GM18909 (cell line): ENCODE measurements at regions not wholly inside any gene's neighbourhood (a gene's known extent, or its start where the extent isn't known, plus 50 kb on each side); places are given as distances from the start of the nearest gene placed in this dataset.

Source experiments
- ATAC-seq: cut with Tn5 transposase; IDR thresholded peaks from one replicate; pipeline ENCODE4 v1.9.1; 2021; ENCODE audit warnings: mild to moderate bottlenecking; ENCODE audit not compliant: unreplicated experiment, poor library complexity

DNA sequence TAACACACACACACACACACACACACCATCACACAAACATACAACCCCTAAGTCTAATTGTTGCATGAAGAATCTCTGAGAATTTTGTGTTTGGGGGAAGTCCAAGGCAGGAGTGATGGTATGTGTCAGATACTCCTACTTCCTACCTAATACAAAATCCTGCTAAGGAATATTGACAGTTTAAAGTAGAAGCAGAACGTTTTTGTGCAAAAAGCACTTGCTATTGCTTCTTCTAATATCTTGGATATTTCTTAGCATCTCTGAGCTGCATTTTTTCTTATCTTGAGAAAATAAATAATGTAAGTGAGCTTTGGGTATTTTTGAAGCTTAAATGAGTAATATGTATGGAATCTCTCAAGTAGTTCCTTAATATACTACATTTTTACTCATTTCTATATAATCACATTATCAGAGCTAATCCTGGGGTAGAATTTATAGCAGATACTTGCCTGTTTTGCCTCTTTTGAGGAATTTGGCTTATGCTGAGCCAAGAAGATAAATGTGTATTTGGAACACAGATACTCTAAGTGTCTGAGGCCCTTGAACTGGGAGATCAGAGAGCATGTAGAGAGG, 212.3 kb downstream of the DKK1 start:
- no peak for ATAC-seq

DNA sequence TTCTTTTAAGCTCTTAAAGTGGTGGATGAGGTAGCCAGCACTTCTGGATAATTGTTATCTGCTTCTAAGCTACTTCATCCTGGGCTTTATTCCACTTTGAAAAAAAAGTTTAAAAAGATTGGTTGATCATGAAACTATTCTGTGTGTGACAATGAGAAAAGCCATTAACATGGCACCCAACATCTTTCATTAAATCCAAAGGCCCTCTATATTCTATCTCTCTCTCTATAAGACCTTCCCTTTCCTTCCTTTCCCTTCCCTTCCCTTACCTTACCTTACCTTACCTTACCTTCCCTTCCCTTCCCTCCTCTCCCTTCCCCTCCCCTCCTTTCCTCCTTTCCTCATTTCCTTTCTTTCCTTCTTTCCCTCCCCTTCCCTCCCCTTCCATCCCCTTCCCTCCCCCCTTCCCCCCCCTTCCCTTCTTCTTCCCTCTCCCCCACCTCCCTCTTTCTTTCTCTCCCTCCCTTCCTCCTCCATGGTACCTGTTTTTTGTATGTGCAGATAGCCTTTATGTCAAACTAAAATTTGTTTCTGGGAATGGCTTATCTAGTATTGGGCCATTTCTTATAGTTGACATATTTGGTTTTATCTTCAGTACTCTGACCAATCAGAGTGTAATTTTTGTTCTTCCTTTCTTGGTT, 218.7 kb downstream of the DKK1 start:
- no peak for ATAC-seq

DNA sequence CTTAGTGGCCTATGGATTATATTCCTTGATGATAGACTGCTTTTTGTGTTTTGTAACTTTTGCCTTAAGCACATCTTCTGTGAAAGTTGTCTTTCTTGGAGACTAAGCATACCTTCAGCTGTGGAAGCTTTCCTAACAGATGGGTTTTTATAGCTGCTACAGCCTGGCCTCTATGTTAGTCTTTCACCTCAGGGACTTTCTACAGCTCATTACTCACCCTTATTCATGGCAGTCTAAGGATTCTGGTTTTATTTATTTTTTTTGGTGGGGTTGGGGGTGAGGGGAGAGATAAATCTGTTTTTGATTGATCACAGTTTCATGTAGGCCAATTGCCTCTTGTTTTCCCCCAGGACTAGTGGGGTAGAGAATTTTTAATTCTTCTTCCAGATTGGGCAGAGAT, 219.9 kb downstream of the DKK1 start:
- no peak for ATAC-seq

DNA sequence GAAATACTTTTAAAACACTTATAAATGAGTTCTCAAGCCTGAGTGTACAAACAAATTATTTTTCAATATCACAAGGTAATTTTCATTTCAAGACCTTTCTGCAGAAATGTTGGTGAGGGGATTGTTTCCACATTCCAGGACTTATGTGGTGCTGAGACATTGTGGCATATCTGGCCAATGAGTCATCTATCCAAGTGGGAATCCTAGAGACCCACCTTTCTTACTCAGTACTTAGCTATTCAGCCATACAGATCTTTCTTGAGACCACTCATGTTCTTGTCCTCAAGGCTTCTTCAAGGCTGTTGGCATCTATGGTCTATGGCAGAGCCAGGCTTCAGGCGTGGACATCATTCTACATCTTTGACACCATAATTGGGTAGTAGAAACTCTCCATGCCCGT, 225.4 kb downstream of the DKK1 start:
- no peak for ATAC-seq

DNA sequence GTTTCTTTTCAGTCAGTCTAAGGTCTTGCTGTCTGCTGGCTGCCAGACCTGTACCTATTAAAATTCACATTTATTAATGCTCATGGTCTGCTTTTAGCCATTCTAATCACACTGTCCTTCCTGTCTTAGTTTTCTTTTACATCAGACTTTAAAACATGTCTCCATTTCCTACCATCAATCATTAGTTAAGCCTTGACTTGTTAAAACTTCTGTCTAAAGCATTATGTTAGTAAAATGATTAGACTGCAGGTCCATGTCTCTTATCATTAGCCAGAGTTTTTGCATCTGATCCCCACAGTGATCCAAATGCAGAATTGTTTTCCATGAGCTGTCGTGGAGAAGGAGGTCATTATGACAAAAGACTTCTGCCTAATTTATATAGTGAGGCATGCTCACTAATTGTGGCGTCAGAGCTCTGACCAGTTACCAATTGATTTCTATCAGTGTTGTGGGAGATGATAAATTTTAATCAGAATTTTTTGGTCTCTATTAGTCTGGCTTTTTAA, 226.5 kb downstream of the DKK1 start:
- no peak for ATAC-seq

DNA sequence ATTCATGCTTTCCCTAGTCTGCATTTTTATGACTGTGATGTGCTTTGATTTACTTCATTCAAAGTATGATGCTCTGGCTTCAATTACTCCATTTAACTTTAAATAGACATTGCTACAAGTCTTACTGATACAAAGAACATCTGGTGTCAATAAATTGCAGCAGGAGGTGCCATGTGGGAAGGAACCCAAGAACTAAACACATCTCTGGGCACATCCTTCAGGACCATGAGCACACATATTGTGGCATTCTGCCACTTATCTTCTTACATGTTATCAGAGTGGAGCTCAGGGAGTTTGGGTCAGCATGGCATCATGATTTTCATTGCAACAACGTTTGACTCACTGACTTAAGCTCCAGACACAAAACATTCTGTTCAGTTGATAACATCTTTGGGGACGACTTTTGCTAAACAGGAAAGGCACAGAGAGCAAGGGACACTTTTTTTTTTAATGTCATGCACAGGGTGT, 227.0 kb downstream of the DKK1 start:
- ATAC-seq = no peak

DNA sequence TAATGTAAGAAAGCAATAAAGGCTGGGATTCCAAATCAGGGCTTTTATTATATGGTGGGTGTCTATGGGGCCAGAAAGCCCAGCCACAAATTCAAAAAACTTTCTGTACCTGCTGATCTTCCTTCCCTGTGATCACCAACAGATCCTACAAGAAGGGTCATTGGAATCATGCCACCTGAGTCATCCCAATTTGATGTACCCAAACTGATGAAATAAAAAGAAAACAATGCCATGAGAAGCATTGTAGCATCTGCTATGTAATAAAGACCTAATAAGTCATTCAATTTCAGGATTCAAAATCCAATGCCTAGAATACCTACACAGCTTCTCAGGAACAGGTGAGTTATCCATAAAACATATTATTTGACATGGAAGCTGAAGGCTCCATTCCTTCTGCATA, 228.8 kb downstream of the DKK1 start:
- no peak for ATAC-seq

DNA sequence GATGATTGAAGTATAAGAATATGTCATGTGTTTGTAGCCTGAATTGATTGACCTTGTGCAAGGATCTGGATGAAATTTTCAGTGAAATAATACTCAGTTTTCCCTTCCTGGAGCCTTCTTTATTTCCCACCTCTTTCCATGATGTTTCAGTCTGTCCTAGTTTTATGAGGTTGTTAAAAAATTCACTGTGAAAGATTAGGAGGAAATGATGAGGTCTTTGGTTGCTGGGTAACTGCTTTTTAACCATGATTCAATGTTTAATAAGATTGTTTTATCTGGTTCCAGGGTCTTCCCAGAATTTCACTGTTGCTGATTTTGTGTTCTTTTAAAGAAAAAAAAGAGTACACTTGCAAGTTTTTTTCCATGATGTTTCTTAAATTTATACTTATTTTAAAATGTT, 221.5 kb downstream of the MBL2 start:
- no peak for ATAC-seq

DNA sequence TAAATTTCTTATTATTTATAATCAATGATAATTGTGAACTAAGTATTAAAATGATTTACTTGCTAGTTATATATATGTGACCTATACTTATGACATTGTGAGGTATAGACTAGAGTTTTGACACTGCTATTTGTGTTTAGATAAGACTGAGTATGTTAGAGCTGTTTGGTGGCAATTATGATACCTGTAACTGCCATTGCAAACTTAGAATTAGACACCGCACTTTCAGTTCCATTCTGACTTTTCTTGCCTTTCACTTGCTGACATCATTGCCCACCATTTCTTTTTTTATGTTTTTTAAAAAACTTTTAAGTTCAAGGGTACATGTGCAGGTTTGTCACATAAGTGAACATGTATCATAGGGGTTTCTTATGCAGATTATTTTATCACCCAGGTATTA, 214.5 kb downstream of the MBL2 start:
- ATAC-seq = peak; percentile 77

DNA sequence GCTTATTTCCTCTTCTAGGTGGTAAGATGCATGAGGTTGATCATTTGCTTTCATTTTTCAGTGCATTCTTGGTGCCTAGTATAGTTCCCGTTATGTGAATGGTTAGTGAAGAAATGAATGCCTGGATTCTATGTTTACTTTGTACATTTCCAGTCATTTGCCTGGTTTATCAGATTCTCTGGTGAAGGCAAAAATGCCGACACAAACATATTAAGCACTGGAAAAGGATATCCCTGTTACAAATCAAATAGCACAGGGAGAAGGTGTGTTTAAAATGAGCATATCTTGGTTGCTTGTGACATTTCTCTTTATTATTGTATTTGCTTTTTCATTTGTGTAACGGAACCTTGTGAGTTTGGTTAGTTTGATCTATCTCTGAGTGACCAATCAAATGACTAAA, 211.3 kb downstream of the MBL2 start:
- ATAC-seq = no peak

DNA sequence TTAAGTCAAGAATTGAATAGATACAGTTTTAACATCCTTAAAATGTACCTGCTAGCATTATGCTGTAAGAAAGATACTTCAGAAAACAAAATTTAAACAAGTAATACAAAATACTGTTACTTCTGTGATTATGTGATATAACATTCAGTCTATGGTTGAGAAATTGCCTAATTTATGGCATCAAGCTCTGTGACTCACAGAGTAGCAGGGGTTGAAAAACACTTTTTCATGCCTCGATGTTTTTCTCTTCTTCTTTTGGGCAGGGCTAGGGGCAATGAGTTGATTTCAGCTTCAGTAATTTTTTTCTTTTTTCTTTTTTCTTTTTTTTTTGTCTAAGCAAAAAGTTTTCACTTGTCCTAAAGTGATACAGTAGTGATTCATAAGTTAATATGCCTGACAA, 209.2 kb downstream of the MBL2 start:
- no peak for ATAC-seq

DNA sequence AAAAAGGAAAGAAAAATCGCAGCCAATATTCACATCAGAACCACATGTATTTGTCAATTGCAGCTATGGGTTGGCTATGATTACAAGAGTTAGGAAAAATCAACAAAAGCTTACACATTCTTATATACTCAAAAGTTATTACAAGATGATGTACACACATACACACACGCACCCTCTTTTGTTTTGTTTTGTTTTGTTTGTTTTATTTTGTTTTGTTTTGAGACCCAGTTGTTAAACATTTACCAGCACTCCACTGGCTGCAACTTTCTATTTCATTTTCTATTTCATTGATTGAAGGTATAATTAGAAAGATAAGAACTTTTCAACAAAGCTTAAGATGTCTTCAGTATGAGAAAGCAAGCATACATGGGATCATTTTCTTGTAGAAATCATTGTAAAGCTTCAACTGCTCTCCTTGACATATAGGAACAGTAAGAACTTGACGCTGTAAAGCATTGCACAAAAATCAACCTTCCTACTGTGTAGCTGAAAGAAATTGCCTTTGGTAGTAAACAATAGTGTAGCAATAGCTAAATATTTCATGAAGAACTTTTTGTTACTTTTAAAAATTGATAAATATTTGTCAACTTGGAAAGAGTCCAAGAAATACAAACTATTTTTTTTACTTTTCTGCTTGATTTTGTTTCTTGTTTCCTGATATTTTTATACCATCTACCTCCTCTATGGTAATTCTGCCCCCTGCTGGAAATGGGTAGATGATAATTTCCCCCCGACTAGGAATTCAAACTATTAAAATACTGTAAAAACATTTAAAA, 205.9 kb downstream of the MBL2 start:
- peak; percentile 43 for ATAC-seq

DNA sequence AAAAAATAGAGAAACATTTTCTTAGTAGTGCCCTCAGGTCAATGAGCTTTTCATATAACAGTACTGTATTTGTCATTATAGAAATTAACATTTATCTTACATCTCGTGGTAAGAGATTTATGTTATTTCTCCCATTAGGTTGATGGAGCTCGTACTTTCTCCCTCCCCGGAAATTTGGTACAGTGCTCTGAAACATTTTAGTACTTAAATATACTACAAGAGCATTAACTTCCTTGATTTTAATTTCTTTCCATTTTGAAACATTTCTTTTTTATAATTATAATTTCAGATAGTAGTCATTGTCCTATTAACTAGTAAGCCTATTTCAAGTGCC, 205.4 kb downstream of the MBL2 start:
- ATAC-seq = no peak

DNA sequence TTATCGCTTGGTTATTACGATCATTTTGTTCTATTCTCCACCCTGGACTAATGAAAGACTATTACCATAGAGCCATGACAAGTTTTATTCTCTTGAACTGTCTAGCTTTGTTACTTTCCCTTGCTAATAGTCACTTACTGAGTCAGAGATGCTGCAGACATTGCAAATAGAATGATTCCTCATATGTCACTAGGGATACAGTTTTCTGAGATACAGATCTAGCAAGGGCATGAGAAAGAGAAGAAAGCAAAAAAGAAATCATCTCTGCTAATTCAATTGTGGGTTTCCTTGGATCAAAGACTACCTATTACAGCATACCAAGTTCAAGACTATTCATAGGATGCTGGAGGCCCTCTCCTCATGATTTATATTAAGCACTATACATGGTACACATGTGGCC, 204.3 kb downstream of the MBL2 start:
- no peak for ATAC-seq

DNA sequence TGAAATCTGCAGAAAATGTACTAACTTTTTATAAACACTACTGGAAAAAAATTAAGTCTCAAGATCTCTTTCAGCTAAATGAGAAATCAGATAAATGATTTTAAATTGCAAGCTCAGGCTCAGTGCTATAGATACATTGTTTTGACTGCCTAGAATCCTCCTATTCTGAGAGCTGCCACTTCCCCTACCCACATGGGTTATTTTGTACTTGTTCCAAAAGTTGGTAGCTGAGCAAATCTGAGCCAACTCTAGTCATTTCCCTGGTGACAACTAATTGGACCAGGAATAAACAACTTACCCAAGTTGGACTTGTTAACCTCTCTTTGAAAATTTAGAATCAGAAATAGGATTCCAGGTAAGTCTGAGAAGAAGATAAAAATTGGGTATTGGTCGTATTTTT, 202.1 kb downstream of the MBL2 start:
- ATAC-seq = no peak

DNA sequence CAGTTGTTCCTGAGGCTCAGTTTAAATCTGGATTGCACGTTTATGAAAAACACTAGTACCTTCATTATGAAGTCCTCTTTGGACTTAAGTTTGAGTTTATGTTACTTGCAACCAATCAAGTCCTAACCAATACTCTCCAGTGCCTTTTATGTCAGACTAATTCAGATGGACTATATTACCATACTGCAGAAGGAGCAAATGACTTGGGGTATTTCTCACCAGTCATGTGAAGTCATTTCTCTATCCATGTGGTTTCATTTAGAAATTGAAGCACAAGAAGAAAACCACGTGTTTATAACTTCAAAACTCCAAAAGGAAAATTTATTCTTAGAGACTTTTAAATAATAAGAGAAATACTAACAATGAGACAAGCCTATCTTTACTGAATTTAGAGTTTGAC, 201.6 kb downstream of the MBL2 start:
- no peak for ATAC-seq

DNA sequence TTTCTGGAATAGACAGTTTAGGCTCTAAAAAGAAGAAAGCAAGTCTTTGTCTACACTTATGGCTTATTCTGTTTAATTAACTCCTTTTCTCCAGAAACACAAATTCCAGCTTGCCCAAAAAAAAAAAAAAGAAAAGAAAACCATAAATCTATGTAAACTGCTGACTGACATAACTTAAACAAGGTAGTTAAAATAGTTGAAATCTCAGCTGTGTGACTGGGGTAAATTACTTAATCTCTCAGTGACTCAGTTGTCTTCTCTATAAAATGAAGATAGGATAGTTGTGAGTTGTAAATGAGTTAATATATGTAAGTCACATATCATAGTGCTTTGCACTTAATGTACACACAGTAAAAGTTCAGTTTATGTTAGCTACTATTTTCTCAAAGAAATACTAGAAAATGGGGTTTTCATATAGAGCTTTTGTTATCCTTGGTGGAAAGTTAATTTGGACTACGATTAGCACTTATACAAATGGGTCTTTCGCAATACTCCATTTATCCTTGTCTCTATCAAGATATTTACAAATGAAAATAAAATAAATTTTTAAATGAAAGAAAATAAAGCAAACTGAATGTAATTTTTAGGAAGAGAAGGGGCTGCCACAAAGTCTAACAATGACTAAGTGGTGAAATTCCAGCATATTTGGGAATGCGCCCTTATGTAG, 200.9 kb downstream of the MBL2 start:
- ATAC-seq = no peak

DNA sequence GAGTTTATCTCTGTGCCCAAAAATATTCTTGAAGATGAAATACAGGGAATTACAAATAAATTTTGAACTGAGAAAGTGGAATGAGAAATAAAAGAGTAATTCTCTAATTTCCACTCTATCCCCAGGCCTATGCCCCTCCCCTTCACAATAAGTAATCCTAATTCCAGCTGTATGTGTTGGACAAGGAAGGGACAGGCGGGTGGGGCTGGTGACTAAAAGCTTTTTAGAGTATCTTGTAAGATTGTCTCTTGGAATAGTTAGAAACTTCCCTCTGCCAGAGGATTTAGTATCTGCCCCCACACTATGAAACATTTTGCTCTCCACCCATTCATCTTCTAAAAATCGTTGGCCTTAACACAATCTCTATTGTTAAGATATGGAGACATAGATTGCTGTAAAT, 199.2 kb downstream of the MBL2 start:
- ATAC-seq = no peak

DNA sequence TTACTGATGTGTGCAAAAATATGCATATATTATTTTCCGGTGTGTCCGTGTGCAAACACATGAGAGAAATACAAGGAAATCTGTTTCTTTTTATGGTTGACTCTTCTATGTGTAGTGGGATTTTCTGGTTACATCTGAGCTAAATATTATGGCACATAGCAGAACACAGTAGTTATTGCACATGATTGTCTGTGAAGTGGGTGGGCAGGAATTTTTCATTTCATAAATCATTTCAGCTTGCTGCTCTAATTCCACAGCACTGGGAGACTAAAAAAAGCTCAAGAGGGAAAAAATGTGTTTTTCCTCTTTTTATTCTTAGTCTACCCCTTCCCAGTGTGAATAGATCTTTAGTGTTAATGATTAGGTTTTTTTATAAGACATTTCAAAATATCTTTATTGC, 197.9 kb downstream of the MBL2 start:
- ATAC-seq = no peak

DNA sequence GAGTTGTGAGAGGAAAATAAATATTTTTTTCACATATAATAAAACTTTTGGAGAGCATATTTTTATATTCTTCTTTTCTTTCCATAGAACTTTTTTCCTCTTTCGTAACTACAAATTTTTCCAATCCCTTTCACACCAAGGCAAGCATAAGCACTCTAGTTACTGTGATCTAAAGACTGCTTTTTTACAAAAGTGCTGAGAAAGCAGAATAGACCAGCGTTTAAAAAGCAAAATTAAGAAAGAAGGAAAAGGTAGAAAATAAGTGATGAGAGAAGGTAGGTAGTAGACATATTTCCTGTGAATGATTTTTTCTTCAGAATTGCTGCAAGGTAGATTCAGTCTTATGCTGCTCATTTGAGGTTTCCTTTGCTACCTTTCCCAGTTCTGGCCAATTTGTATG, 195.5 kb downstream of the MBL2 start:
- no peak for ATAC-seq

DNA sequence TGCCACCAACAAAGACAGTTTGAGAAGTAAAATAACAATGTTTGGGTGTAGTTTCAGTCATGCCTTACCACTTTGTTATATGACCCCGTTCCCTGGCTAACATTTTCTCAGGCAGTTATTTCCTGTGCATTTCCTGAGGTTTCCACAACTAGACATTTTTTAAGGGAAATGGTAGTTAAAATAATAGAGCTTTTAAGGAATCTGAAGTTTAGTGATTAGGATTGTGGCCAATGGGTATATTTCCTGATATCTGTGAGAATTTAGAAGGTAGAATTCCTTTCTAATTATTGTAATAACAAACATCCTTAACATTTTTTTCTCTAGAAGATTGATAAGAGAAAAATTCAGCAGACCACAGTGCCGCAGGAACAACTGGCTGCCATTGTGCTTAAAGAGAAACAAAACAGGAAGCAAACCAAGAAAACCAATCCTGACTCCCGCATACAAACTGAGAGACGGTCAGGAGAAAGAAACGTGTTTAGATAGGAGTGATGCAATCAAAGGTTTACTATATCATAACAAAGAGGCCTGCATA, 193.6 kb downstream of the MBL2 start:
- ATAC-seq = no peak
